Tibial nerve (tissue), 3 donors: ENCODE measurements at regions not wholly inside any gene's neighbourhood (a gene's known extent, or its start where the extent isn't known, plus 50 kb on each side); places are given as distances from the start of the nearest gene placed in this dataset.

ENCODE experiments used
- CTCF ChIP-seq, 5 experiments: fragments of 200-600 bp in 3 of 5; fragments of 450-650 bp in 2 of 5; sonication (generic) in 3 of 5; IDR thresholded peaks; one replicate each; pipeline ENCODE4 v1.5.1; 2016 to 2019; ENCODE audit warnings: antibody characterized with exemption in 5 of 5, mild to moderate bottlenecking in 3 of 5, moderate library complexity in 2 of 5
- POLR2A ChIP-seq, 2 donors: fragments of 450-650 bp; IDR thresholded peaks; one replicate each; pipeline ENCODE4 v1.6.1; 2017; ENCODE audit warnings: antibody characterized with exemption in 2 of 2, mild to moderate bottlenecking in 2 of 2, moderate library complexity in 2 of 2

GRCh38 chr20:24872291-24873024 lies 76.6 kb upstream of the CST7 start:
- TF ChIP-seq CTCF (IDR thresholded peaks at IDR 0.05) (no peak), POLR2A (IDR thresholded peaks at IDR 0.05) (no peak)
